ENCODE measurements at regions not wholly inside any gene's neighbourhood (a gene's known extent, or its start where the extent isn't known, plus 50 kb on each side); places are given as distances from the start of the nearest gene placed in this dataset.

DNA sequence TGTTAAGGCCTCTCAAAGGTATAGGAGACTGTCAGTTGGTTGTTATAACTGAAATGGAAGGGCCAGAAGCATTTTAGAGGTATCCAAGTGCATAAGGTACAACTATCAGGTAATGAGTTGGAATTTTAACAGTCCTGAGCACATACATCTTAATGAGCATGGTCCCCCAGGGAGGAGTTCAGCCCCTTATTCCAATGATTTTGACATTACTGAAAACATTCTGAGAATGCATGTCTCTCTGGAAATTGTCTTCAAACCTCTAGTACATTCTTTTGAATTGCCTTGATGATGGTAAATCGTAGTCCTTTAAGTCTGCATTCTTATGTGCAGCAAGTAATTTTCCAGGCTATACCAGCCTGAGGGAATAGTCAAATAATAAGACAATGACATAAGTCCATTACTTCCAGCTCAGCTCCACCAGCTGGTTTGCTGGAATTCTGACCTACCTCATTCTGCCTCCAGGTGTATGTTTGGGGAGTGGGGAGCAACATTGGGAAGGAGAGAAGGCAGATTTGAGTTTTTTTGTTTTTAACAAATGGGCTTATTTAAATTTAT, 239.2 kb downstream of the MSRB3 start:
- DNase-seq: no peak

DNA sequence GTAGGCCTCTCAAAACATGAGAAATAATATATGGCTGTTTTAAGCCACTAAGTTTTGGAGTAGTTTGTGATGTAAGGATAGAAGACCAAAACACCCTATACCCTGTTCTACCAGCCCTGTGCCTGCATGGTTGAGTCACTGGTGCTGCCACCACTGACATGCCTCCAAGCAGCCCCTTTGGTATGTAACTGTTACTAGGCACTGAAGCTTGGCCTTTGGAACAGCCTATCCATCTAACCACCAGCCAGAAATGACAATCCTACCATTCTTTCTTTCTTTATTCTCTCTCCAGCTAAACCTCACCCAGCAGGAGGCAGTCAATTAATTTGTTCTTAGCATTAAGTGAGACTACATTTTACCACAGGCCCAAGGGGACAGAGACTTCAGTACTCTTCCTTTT, 240.3 kb downstream of the MSRB3 start:
- no peak for DNase-seq

DNA sequence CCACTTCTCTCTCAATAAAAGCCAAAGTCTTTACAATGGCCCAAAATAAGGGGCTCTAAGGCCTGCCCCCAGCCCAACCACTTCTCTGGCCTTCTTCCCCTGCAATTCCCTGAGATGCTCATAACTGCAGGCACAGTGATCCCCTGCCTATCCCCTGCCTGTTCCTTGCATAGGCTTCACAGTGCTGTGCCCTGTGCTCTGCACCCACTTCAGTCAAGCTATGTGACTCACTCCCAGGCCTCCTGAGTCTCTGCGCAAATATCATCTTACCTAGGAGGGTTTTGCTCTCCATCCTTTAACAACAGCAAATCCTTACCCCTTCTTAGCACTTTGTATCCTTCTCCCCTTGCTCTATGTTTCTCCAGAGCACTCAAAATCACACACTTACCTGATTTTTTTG, 242.2 kb downstream of the MSRB3 start:
- no peak for DNase-seq

DNA sequence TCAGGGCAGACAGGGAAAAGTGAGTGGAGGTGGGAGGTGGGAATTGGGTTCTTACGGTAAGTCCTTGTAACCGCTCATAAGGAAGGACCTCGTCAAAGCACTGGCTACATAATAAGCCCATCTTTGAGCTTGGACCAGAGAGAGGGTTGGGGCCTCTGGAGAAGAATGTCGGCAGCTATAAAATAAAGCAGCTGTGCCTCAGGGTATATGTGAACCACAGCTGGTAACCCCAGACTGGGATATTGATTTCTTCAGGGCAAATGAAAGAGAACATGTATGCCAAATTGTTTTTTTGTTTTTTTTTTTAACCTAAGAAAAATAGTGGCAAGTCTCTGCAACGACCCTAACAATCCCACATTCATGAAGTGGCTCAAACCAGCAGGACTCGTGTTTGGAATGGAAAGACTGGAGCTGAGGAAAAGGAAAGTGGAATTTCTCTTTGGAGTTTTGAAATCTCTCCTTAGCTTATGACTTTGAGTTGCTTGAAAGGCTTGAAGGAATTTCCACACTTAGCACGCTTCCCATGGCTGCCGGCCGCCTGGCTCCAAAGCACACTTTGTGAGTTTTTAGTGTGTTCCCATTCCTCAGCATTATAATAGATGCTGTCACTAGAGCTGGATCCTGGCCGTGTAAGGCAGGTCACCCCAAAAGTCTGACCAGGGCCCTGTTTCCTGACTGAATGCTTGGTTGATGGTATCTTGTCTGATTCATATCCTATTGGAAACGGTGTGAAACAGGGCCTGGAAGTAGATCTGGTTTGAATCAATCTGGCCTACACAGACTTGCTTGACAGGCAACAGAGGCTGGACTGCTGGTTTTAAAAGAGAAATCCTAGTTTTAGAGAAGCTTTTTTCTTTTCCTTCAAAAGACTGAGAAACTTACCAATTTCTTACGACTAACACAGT, 244.7 kb downstream of the MSRB3 start:
- DNase-seq: no peak

DNA sequence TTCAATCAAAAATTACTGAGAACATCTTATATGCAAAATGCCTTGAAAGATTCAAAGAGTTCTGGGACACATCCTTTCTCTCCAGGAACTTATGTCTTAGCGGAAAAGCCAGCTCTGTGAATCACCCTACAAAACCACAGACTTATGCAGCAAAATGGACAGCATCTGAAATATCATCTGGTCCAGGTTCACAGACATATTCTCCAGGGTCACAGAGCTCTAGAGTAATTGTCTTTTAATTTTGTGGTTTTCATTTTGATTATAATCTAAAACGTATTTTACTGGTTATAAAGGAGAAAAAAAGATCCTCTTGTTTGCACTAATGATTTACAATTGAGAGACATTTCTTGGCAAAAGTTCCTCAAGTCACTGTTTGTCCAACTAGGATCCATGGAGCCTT, 246.2 kb downstream of the MSRB3 start:
- DNase-seq: no peak

DNA sequence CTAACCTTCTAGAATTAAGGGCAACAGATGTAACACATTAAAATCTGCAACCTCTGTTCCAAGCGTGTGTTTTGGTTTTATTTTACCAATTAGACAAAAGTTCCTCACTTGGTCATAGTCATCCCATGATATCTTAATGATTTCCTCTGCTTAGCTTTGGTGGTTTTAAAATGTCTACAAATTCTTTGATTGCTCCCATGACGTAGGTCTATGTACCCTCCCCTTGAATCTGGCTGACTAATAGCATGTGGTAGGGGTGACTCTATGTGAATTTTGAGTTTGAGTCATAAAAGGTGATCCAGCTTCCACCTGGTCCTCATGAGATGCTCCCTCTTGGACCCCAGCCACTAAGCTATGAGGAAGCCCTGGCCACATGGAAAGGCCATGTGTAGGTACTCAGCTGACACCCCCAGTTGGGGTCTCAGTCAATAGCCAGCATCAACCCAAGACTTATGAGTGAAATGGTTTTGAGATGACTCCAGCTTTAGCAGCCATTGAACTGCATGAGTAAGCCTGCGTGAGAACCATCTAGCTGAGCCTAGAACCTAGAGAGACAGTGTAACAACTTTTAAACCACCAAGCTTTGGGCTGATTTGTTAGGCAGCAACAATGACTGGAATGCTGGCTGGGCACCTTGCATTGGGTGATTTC, 247.1 kb downstream of the MSRB3 start:
- no peak for DNase-seq

DNA sequence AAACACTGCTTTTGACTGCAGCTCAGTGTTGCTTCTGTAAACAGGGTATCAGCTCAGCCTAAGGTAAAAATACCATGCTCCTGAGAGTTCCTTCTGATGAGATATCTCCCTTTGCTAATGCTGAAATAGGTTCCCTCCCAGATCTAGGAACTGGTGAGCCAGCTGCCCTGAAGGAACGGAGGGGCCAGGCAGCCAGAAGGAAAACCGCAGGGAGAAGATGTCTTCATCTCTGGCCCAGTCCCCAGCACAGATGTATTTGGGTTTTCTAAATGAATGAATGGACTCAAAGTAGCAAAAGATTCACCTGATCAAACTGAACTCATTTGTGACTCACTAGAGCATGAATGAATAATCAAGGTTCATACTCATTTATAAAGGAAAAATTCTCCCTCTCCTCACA, 247.8 kb downstream of the MSRB3 start:
- DNase-seq: no peak

DNA sequence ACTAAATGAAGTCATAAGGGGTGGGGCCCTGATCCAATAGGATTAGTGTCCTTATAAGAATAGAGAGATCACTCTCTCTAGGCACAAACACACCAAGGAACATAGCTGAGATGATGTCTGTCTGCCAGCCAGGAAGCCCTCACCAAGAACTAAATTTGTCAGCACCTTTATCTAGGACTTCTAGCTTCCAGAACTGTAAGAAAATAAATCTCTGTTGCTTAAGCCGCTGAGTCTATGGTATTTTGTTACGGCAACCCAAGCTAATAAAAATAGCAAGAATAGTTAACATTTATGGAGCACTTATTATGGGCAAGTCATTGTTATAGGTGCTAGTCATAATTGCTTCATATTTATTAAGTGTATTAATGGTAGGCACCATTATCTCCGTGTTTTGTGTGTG, 249.6 kb downstream of the MSRB3 start:
- no peak for DNase-seq

DNA sequence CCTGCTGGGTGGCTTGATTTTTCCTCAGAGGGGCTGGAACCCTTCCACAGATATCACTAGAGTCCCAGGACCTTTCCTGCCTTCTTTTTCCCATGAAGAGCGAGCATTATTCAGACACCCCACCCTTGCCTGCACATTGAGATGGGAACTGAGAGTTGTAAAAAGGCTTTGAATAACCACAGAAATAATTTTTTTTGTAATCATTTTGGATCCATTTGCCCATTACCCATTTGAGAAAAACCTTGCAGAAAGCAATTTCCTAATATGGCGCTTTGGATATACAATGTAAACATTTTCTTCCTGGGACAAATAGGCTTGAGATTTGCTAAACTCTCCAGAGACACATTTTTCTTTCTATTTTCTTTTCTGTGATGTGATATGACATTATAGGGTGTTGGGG, 250.6 kb downstream of the MSRB3 start:
- DNase-seq: no peak

DNA sequence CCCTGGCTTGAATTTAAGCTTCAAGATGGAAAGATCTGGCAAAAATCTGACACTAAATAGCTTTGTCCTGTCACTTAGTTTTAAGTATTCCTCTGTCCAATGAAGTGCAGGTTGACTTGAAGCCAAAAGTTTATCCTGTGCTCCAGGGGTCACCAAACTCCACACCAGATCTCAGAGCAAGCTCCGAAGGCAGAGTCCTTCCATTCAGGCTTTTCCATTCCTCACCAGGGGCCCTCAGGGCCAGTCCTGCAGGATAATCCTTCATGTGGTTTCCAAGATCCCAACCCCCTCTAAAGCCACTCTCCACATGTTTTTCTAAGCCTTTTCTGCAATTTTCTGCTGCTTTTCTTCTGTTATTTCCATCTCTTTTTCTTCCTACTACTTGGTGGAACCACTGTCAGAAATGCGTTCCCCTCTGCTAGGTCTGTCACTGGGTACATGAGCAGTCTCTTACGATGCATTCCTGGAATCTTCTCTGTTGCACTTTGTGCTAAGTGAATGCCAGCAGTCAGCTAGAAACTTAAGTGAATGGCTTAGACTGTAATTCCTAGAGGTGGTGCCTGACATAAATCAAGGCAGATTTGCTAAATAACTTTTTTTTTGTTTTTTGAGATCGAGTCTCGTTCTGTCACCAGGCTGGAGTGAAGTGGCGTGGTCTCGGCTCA, 251.4 kb downstream of the MSRB3 start:
- DNase-seq: no peak

DNA sequence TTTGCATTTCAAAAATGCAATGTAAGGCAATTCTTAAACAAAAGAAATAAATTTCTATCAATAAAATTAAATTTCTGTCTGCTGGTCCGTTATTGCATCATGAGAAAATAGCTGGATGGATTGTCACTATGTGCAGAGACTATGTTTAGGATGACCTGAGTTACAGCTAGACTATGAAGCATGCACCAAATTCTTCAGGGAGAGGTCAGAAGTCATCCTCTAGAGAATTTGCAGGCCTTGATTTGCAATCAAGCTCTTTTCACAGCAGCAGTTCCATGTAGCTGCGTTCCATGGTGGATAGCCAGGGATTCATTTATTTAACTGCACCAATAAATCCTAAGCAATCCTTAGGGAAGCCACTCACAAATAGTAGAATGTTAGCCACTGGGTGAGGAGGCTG, 253.7 kb downstream of the MSRB3 start:
- no peak for DNase-seq

DNA sequence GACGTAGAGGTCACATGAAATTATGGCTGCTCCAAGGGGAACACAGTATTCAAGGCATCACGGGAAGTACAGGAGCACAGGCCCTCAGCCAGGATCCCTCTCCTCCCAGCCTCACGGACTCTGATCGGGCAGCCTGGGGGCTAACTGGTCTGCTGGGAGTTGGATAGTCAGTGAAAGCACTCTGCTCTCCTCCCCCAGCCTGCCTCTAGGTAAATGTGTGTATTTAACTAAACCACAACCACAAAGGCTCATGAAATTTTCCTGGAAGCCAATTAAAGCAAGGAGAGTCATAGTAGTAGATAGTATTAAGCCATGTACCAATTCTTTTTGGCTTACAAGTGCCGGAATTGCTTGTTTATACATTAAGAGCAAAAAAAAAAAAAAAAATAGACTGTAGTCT, 254.3 kb downstream of the MSRB3 start:
- no peak for DNase-seq

DNA sequence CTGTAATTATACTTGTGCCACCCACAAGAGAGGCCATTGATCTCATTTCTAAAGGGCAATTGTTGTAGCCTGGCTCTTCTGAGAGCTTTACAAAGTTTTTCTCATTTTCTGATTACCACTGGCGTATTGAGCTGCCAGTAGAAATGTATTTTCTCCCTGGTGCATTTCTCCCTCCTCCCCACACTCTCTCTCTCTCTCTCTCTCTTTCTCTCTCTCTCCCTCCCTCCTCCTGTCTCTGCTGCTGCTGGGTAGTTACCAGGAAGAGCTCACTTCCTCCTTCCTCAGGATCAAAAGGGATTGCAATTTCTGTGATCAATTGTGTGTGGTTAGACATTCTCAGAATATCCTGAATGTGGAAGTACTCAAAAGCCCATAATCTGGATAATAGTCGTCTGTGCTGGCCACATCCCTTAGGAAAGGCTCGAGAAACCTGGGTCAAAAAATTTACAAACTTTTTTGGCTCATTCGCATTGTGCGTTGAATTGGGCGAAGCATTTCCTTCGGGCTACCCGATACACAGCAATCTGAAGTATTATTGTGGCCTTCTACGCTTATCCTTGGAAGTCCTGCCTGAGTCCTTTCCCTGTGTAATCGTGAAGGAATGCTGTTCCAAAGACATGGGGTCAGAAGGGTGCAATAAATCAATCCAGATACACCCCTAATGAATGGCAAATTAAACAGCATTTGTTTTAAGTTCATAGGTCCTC, 254.8 kb downstream of the MSRB3 start:
- DNase-seq: no peak

DNA sequence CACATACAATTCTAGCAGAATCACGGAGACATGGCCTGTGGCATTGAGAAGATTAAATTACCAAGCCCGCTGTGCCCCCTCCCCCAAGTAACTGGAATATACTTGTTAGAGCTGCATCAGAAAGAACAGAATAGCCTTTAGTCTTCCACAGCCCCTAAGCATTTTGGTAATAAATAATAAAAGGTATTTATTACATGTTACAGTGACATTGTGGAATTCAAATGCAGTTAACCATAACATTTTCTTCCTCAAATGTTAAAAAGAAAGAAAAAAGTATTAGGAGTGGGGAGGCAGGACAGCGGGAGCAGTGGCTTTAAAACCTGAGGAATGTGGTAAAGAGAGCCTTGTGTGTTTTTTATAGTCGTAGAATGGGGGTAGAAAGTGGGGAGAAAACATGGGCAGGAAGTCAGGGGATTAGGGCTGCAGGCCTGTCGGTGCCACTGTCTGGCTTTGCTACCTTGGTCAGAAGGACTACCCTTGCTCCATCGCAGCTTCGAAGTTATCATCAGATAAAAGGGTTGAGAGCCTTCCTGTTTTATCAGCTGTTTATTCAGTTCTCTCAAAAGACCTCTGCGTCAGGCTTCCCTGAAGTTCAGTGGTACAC, 255.9 kb downstream of the MSRB3 start:
- DNase-seq: no peak

DNA sequence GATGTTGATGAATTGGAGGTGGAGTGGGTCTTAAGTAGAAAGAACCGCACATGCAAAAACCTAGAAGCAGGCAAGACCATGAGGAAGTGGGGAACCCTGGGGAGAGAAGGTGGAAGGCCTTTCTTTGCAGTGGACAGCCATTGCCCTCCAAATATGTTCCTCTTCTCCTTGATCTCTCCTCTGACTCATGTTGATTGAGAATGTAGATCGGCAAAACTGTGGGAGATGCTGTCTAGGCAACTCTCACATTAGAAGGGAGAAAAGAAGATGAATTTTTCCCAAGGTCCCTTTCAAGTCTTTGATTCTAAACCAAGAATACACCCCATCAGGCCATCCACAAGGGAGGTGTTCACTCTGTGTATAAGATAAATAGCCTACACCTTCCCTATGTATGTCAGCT, 257.5 kb downstream of the MSRB3 start:
- DNase-seq: no peak

DNA sequence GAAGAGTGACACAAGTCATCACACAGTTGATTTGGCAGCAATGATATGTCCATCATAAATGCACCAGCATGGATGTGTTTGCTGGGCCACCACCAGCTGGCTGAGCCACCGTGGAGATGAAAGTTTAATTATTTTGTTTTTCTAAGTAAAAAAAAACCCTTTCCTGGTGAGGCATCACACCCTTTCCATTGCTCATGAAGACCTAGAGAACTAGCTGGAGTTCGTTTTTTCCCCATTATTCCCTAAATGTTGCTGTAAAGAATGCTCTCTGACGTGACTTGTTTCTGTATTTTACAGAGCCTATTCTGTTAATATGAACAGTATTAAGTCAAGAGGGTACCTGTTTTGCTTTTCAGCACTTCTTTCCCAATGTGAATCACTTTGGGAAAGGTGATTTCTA, 257.9 kb downstream of the MSRB3 start:
- no peak for DNase-seq

DNA sequence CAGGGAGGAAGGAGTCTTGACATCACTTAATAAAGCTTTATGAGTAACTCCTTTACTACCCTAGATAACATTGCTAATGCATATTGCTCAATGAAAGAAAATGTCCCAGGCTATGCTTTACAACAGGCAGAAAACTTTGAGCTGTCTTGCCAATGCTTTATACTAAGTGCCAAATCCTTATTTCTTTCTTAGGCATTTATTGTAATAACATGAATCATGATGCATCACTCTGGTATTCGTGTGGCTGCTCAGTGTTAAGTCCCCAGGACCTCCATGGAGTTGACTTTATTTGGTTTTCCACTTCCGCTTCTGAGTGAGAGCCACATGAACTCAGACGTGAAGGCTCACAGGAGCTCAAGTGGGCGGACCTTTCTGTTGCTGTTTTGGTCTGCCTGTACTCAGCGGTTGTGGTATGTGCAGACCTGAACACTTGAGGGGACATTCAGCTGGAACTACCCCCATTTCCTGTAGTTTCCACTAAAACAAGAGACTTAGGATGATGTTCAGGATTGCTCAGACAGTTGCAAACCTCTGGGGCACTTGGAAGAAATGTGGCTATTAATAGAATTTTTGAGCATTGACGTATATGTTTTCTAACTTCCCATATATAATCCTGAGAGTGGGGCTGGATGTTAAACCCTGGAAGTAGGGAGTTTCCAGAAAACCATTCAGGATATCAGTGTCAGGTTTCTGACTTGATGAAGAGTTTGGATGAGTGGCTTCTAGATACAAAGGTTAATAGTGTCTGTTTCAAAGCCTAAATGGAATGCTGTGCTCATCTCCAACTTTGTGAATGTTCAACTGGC, 258.6 kb downstream of the MSRB3 start:
- no peak for DNase-seq

DNA sequence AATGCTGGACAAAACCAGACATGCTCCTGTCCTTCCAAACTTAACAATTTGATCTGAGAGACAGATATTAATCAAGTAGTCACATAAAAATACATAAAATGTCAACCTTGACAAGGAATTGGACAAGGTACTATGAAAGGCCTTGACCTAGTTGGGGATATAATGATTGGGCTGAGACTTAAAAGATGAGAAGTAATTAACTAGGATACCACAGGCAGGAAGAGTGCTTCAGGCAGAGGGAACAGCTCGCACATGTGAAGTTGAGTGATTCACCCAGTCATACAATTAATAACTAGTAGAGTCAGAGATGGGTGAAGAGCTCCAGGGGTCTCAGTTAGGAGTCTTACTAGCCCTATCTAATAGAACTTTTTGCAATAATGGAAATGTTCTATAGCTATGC, 259.5 kb downstream of the MSRB3 start:
- no peak for DNase-seq

DNA sequence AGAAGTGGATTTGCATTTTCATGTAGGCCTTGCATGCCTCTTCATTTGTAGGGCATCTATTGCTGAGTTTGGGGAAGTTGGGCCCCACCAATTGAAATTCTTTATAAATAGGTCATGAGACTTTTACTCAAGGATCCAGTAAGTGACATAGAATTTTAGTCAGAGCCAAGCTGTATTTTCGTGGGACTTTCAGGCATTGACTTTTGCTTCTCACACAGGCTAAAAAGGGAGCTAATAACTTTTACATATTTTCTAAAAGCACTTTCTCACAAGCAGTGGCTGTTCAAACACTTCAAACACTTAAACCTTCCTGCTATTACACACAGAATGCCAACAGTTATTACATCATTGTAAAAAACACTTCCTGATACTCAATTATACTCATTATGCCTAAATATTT, 260.5 kb downstream of the MSRB3 start:
- no peak for DNase-seq

DNA sequence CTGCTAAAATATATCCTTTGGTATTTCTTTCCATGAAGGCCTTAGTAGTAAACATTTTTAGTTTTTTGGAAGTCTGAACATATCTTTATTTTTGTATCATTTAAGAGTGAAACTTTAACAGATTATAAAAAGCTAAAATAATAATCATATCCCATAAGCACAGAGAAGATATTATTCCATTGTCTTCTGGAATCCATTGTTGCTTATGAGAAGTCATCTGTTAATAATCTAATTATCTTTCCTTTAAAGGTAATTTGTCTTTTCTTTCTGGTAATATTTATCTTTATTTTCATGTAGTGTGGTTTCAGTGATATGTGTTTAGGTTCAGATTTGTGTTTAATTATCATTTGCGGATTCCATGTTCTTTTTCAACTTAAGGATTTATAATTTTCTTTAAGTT, 261.7 kb downstream of the MSRB3 start:
- DNase-seq: no peak

DNA sequence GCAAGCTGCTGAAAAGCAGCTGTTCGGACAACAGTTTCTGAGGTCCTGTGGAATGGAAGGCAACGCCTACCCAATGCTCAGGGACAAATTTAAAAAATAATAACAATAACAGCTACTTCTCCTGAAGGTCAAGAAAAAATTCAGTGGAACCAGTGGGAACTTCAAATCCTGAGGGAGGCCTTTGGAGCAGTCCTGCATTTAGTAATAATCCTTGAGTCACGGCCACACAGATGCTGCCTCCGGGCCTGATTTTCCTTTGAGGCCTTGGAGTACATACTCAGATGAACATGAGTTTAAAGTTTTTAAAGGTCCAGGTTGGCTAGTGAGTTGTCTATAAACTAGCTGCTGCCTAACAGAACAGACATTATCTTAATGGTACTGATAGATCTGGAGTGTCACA, 268.0 kb downstream of the MSRB3 start:
- DNase-seq: no peak

Data from NCI-H2171 (cell line).